ENCODE measurements at regions not wholly inside any gene's neighbourhood (a gene's known extent, or its start where the extent isn't known, plus 50 kb on each side); places are given as distances from the start of the nearest gene placed in this dataset.

DNA sequence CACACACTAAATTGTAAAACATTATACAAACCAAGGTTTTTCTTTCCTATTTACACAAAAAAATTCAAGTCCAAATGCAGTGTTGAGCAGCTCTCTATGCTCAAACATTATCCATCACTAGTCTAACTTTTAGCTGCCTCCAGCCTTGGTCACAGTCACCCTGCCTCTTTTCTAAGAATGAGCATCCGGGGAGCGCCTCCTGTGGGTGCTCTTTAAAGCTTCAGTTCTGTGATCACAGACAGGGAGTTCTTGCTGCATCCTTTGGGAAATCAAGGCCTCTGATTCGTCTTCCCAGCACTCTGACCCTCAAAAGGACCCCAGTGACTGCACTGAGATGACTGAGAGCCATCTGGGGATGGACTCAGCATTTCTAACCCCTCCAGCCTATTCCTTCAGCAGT lies 289.6 kb downstream of the SEC61B start:
- H3K27me3 ChIP-seq: no peaks in the 10 kb centered on the region
- no peaks in the 10 kb centered on the region for H3K9me3 ChIP-seq
- 79 to 83% (median 81%) methylated on average over 3 of the region's 3 CpGs for WGBS, 3 donors
- DNase-seq: no peak
- no peaks in the 10 kb centered on the region for H3K4me1 ChIP-seq (ENCODE audit: insufficient read depth)
- intact Hi-C loops (cut with DNase I): no loop called here
- no peaks in the 10 kb centered on the region for H3K36me3 ChIP-seq
- no peak overlapping the region for H3K27ac ChIP-seq
- H3K4me3 ChIP-seq: no peak overlapping the region
- no peak for TF ChIP-seq POLR2A (IDR thresholded peaks at IDR 0.05)
- TF ChIP-seq, protein P1, sequence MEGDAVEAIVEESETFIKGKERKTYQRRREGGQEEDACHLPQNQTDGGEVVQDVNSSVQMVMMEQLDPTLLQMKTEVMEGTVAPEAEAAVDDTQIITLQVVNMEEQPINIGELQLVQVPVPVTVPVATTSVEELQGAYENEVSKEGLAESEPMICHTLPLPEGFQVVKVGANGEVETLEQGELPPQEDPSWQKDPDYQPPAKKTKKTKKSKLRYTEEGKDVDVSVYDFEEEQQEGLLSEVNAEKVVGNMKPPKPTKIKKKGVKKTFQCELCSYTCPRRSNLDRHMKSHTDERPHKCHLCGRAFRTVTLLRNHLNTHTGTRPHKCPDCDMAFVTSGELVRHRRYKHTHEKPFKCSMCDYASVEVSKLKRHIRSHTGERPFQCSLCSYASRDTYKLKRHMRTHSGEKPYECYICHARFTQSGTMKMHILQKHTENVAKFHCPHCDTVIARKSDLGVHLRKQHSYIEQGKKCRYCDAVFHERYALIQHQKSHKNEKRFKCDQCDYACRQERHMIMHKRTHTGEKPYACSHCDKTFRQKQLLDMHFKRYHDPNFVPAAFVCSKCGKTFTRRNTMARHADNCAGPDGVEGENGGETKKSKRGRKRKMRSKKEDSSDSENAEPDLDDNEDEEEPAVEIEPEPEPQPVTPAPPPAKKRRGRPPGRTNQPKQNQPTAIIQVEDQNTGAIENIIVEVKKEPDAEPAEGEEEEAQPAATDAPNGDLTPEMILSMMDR (IDR thresholded peaks at IDR 0.05): no peak
- TF ChIP-seq EP300 (IDR thresholded peaks at IDR 0.05): no peak

DNA sequence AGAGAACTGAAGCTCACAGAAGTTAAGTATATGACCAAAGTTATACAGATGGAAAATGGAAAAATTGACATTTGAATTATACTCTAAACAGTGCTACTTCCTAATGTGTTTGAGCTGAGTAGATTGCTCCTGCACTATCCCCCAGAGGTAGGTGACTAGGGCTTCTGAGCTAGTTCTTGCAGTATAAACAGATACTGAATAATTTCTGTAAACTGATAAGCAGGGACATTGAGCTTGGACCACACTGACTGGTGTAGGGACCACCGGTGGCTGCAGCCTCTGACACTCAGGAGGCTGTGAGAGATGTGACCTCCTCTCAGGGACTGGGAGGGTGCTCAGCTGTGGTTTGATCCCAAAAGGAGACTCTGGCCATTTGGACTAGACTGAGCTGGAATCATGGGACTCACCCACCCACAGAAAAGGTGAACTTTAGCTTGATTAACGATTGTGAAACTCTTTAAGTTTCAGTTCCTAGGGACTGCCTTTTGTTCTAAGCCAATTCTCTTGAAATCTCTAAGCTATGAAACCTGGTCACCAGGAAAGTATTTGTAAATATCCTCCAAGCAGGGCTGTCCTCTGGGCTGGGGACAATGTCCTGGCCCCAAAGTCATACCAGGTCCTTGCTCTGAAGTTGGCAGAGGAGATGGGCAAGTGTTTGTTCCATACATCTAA lies 291.5 kb downstream of the SEC61B start:
- WGBS, 3 donors: 75 to 91% (median 84%) methylated on average over 2 of the region's 2 CpGs

DNA sequence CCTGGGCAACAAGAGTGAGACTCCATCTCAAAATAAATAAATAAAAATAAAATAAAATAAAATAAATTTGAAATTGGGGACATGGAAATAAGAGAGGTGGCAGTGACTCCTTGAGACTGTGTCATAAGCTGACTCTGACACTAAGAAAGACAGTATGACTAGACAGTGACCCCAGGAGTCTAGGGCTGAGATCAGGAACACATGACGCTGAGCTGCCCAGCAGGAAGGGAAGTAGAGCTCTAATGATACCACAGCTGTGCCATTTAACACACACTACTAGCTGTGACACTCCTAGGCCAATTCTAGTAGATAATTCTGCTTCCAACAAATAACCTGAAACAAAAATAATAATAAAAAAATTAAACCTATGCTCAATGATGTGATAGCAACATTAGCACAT lies 293.0 kb downstream of the SEC61B start:
- no peak for DNase-seq
- no peaks in the 10 kb centered on the region for H3K36me3 ChIP-seq
- no peak overlapping the region for H3K4me3 ChIP-seq
- H3K27me3 ChIP-seq: no peaks in the 10 kb centered on the region
- TF ChIP-seq EP300 (IDR thresholded peaks at IDR 0.05) (no peak), POLR2A (IDR thresholded peaks at IDR 0.05) (no peak)
- H3K4me1 ChIP-seq (ENCODE audit: insufficient read depth): no peaks in the 10 kb centered on the region
- H3K9me3 ChIP-seq: no peaks in the 10 kb centered on the region
- no peak overlapping the region for H3K27ac ChIP-seq
- 74 to 87% (median 83%) methylated on average over 1 of the region's 1 CpG for WGBS, 3 donors
- intact Hi-C loops (cut with DNase I): no loop called here

More for the DNA sequence above, 291.5 kb downstream of the SEC61B start:
- H3K9me3 ChIP-seq: no peaks in the 10 kb centered on the region
- H3K36me3 ChIP-seq: no peaks in the 10 kb centered on the region
- no peak for TF ChIP-seq POLR2A (IDR thresholded peaks at IDR 0.05)
- intact Hi-C loops (cut with DNase I): no loop called here
- H3K27ac ChIP-seq: no peak overlapping the region
- no peak overlapping the region for H3K4me3 ChIP-seq
- no peaks in the 10 kb centered on the region for H3K27me3 ChIP-seq
- no peaks in the 10 kb centered on the region for H3K4me1 ChIP-seq (ENCODE audit: insufficient read depth)
- DNase-seq: no peak

DNA sequence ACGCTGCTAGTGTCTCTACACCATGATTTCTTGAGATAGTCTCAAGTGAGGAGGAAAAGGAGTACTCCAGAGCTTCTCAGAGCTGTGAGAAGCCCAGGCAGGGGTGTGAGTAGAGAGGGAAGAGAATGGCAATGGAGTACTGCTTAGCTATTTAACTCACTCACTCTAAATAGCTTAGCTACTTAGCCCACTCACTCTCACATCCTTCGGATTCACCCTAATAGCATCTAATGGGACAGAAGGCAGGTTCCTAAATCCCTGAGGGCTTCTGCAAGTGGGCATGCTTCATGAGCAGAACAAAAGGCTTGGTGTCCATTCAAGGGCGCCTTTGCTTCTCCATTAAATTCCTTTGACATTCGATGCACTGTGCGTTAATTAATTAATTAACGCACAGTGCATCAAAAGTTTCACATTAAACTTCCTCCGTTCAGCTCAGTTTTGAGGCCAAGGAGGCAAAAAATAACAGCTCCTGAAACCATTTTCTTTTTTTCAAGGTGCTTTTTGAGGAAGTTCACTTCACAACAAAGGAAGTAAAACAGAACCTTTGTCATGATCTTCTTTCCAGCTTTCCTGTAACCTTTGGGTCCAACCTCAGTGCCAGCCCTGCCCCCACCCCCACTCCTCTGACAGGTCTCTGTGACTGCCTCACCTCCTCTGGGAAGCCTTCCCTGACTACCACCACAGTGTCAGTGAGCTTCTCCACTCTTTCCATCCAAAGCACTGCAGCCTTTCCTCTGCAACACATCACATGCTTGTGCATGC lies 294.0 kb downstream of the SEC61B start:
- no peak overlapping the region for H3K4me3 ChIP-seq

DNA sequence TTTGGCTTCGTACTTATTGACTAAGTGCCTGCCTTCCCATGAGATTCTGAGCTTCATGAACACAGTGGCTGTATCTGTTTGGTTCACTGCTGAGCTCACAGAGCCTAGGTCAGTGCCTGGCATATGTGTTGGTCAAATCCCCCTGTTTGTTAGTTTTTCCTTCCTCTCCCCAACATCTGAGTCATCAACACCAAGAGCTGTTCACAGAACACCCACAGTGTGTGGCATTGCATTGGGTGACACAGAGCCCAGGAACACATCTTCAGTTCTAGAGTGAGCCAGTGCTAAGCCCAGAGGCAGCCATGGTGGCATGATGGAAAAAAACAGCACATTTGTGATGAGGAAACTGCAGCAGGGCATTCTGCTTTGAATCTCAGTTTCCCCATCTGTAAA lies 294.6 kb downstream of the SEC61B start:
- DNase-seq: no peak
- 86 to 92% (median 88%) methylated on average over 1 of the region's 1 CpG for WGBS, 3 donors
- intact Hi-C loops (cut with DNase I): no loop called here
- Histone ChIP-seq H3K27ac (no peak overlapping the region), H3K27me3 (no peaks in the 10 kb centered on the region), H3K9me3 (no peaks in the 10 kb centered on the region), H3K4me3 (no peak overlapping the region), H3K36me3 (no peaks in the 10 kb centered on the region), H3K4me1 (ENCODE audit: insufficient read depth) (no peaks in the 10 kb centered on the region)
- TF ChIP-seq POLR2A (IDR thresholded peaks at IDR 0.05) (no peak), EP300 (IDR thresholded peaks at IDR 0.05) (no peak)
- TF ChIP-seq, protein P1 (IDR thresholded peaks at IDR 0.05): no peak

More for the DNA sequence above, 294.0 kb downstream of the SEC61B start:
- no peak for DNase-seq
- no peaks in the 10 kb centered on the region for H3K9me3 ChIP-seq
- no peaks in the 10 kb centered on the region for H3K27me3 ChIP-seq
- TF ChIP-seq, protein P1 (IDR thresholded peaks at IDR 0.05): no peak
- TF ChIP-seq EP300 (IDR thresholded peaks at IDR 0.05): no peak
- TF ChIP-seq POLR2A (IDR thresholded peaks at IDR 0.05): no peak
- WGBS, 3 donors: 92 to 97% (median 94%) methylated on average over 7 of the region's 7 CpGs
- no peak overlapping the region for H3K27ac ChIP-seq
- no peaks in the 10 kb centered on the region for H3K36me3 ChIP-seq
- no peaks in the 10 kb centered on the region for H3K4me1 ChIP-seq (ENCODE audit: insufficient read depth)
- intact Hi-C loops (cut with DNase I): no loop called here
